CD4-positive, alpha-beta T cell treated with Interleukin-6 for 4 hours (primary cell): ENCODE measurements at regions not wholly inside any gene's neighbourhood (a gene's known extent, or its start where the extent isn't known, plus 50 kb on each side); places are given as distances from the start of the nearest gene placed in this dataset.

Source experiments
- DNase-seq: peaks from one replicate; pipeline ENCODE4 v3.0.0-alpha.2; 2020; ENCODE audit warnings: mixed read lengths

DNA sequence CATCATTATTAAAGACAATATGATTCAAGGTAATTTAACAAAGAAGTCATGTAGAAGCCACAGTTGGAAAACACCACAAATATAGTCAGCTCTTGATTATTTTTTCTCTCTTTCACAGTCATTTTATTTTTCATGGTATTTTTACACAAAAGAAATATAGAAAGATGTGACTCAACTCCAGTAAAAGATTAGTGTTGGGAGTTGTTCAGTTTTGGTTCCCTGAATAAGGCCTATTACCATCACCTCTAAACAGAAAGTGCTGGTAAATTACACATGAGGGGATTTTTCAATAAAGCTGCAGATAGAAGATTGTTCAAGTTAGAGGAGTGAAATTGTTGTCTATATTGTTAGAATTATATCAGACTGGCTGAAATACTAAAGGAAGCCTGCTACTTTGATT lies 107.0 kb downstream of the DDIT4L start:
- DNase-seq, result no peak

DNA sequence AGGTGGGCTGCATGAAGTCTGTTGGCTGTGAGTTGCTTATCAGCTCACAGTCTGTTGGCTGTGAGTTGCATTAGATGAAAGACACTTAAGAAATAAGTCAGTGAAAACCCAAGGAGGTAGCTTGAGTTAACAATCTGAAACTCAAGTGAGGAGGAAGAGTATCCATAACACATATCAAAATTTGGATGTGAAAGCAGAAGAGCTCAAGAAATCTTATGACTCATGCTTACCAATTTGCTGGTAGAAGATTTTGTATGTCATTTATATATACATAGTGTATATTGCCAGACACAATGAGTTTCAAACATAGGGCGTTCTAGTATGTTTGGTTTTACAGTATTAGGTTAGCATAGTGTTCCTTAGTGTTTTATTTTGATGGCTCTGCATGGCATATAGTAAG lies 107.4 kb downstream of the DDIT4L start:
- no peak for DNase-seq

DNA sequence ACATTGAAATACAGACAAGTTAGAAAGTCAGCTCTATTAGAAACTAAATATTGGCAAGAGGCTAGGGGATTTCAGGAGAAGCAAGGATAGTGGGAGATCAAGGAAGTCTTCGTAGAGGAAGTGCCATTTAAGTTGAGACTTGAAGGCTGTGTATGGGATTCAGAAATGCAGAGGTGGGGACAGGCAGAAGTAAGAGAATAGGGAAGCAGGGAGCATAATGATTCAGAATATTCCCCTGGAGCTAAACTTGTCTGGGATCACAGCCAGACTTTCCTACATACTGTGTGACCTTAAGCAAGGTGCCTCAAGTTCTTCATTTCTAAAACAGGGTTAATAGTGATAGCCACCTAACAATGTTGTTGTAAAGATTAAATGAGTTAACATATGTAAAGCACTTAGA lies 108.8 kb downstream of the DDIT4L start:
- DNase-seq, result no peak

DNA sequence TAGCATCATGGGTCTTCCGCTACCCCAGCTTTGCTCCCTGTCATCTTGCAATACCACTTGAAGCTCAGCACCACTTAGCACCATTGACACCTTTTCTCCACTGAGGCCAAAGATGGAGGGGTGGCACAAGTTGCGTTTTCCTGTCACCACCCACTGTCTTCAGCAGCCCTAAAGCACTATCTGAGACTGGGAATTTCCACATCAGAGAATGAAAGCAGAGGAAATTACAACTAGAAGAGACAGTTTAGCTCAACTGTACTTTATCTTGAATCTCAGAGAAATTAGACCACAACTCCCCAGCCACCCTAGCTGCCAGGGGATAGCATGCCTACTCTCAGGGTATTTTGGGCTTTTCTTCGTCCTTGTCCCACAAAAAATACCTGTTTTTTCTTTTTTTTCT lies 111.0 kb downstream of the DDIT4L start:
- no peak for DNase-seq

DNA sequence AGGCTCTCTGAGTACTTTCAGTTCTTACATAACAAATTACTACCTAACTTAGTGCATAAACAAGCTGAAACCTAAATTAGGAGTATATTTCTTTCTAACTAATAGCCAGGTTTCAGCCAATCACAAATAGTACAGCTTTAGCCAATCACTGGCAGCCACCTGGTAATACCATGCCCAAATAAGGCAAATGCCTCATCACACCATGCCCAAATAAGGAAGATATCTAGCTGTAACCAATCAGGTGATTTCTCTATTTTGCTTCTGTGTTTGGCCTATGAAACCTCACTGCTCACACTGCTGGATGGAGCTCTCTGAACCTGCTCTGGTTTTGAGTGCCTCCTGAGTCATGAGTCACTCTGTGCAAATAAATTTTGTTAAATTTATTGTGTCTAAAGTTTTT lies 113.5 kb downstream of the DDIT4L start:
- no peak for DNase-seq

DNA sequence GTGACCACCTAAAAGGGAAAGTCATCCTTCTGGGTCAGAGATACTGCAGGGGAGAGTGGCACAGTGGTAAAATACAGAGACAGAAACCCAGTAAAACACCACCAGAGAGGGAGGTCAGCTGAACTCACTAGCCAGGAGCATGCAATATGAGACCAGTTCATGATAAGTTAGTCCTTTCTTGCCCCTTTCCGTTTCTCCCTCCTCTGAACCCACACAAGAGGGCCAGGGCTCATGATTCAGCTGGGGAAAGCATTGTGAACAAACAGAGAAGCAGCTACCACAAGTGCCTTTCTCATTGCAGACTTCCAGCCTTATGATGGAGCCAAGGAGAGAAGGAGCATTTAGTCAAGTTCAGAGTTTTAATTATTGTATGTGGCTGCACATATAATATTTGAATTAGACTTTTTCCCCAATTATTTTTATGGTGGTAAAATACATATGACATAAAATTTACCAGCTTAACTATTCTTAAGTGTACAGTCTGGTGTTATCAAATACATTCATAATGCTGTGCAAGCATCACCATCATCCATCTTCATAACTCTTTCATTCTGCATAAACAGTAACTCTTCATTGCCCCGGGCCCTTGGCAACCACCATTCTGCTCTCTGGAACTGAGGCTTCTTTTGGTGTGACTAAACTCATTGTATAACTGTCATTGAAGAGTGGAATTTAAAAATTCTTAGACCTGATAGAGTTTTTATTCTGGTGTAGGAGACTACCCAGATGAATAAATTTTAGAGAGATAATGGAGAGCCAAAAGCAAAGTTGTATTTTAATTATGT lies 114.6 kb downstream of the DDIT4L start:
- DNase-seq, result no peak

DNA sequence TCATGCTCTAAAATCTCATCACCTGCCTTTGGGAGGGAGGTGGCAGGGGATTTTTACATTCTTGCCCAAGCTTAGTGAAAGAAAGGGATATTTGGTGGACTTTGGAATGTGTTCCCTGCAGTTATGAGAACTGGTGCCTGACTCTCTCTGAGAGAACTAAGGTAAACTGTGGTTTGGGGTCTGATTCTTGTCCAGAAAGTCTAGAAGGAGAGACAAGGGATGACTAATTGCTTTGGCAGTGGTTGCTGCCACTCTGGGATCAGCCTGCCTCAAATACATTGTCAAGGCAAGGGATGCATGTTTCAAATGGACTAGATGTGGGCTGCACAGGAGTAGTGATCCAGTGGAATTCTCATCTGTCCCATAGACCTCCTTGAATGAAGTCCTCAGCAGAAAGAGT lies 115.2 kb downstream of the DDIT4L start:
- no peak for DNase-seq

DNA sequence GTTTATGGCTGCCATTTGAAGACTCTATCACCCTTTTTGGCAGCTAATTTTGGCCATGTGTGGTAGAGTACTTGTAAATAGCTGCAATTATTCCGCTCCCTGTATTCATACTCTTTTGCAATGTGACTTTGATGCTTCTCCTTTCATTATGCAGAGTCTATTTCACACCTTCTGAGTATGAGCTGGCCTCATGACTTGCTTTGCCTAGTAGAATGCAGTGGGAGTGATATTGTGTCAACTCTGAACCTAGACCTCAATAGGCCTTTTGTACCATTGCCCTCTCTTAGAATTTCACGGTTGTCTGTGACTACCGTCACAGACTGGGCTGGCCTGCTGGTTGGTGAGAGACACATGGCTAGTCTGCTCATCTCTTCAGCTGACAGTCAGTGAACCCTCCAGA lies 118.8 kb downstream of the DDIT4L start:
- DNase-seq, result no peak

DNA sequence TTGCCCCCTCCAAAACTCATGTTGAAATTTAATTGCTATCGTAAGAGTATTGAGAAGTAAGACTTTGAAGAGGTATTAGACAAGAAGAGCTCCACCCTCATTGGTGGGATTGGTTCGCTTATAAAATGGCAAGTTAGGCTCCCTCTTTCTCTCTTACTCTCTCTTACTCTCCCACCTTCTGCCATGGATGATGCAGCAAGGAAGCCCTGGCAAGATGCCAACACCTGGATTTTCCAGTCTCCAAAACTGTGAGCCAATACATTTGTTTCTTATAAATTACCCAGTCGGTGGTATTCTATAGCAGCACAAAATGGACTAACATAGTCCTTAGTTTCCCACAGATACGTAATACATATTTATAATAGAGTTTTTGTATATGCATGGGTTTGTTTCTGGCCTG lies 119.4 kb downstream of the DDIT4L start:
- no peak for DNase-seq

DNA sequence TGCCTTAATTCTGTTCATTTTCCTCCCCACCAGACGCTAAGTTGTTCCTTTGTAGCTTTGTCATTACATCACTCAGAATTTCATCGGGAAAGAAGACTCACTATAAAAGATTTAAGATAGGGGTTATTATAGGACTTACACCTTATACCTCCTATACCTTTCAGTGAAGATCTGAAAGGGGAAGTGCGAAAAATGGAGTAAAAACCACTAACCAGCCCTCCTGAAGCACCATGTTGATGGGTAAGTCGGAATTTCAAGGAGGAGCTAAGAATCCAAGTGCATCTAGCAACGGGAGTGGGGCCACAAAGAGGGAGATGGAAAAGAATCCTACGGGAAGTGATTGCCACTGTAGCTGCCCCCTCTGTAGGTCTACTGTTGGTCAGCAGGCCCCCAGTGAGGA lies 119.1 kb upstream of the H2AZ1 start:
- DNase-seq, result no peak

DNA sequence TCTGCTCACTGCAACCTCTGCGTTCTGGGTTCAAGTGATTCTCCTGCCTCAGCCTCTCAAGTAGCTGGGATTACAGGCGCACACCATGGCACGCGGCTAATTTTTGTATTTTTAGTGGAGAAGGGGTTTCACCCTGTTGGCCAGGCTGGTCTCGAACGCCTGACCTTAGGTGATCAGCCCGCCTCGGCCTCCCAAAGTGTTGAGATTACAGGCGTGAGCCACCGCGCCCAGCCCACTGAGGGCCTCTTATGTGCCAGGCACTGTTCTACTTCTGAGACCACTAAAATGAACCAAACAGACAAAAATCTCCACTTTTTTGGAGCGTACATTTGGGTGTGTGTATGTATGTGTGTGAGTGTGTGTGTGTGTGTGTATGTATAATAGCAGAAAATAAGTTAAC lies 117.2 kb upstream of the H2AZ1 start:
- DNase-seq, result no peak

DNA sequence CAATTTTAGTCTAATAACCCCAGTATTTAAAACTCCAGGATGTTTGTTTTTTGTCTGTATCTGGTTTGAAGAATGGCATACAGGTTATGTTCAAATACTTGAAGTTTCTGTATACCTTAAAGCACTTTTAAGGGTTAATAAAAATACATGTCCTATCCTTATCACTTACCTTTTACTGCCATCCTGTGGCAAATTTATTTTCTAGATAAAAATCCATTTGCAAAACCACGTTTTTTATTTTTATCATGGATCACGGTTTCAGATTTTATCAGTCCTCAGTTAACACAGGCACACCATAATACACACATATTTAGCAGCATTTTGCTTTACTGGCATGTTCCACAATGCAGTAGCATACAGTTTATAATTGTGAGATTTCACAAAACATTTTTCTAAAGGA lies 113.3 kb upstream of the H2AZ1 start:
- DNase-seq, result no peak

DNA sequence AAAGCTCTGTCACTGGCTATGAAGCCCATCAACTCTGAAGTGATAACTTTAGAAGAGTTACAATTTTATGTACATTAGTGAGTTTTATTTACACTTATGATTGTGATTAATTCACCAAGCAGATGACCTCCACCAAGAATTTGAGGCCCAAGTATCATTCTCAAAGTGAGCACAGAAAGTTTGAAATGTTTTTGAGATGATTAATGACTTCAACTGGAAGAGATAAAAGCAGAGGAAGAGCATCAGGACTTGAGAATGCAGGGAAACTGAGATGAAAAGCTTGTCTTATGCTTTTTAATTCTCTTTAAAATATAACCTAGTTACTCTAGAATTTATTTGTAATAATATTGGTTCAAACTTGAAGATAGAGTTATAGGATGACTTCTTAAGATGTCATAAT lies 112.8 kb upstream of the H2AZ1 start:
- DNase-seq, result no peak

DNA sequence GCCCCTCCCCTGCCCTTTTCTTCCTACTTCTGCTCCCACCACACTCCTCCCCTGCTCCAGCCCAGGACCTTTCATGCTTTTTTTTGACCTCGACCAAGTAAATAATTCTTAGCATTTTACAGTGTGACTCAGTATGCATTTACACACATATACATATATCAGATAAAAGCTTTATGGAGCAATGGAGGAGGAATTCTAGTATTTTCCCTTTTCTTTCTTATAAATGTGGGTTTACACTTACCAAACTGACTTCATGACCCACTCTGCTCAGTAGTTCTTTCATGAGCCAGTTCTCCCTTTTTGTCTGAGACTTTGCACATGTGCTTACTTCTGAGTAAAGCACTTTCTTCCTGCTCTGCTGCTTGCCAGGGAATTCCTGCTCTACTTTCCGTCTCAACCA lies 111.8 kb upstream of the H2AZ1 start:
- DNase-seq, result no peak

DNA sequence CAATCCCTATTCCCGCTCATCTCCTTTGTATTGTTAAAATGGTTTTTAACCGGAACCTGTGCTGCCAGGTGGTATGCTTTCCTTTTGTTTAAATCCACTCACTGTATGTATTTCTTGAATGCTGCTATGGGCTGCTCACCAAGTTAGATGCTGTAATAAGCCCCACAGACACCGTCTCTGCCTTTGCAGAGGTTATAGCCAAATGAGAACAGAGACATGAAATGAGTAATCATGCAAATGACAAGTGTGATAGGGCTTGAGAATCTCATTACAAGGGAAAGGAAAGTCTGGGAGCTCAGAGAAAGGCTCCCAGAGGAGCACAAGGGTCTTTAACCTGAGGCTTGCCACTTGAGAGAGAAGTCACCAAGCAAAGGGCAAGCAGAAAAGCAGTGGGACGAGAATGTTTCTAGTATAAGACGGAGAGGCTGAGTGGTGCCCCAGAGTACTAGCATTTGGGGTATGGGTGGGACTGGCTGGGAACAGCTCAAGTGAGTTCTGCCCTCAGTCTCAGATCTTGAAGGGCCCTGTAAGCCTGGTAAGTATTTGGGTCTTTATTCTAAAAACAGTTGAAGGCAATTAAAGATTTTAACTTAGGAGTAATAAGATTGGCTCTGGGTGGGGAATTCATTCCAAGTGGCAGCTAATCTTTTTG lies 110.8 kb upstream of the H2AZ1 start:
- no peak for DNase-seq

DNA sequence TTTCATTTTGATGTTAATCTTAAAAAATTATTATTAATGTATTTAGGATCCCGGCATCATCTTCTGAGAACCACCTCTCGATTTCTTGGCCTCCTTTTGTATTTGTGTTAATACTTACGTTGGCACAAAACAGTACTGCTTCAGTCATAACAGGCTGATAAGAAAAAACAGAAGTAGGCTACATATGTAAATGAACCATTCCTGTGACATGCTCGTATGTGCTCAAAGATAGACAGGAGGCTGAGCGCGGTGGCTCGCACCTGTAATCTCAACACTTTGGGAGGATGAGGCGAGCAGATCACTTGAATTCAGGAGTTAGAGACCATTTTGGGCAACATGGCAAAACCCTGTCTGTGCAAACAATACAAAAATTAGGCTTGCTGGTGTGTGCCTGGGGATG lies 109.4 kb upstream of the H2AZ1 start:
- DNase-seq, result no peak

DNA sequence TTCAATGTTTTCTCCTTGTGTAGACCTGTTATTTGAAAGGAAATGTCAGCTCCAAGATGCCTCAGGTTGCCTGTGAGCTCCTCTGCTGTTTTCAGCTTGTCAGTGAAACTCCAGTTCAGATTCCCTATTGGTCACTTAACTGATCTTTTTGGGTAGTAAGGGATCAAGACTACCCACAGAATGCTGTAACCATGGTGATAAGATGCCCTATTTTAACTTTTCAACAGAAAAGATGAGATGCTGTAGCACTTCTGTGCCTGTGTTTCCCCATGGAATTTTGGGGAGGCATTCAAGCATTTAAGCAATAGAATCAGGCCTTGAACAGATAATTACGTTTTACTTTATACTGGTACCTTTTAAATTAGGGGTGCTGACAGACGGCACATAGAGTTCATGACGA lies 106.6 kb upstream of the H2AZ1 start:
- no peak for DNase-seq

DNA sequence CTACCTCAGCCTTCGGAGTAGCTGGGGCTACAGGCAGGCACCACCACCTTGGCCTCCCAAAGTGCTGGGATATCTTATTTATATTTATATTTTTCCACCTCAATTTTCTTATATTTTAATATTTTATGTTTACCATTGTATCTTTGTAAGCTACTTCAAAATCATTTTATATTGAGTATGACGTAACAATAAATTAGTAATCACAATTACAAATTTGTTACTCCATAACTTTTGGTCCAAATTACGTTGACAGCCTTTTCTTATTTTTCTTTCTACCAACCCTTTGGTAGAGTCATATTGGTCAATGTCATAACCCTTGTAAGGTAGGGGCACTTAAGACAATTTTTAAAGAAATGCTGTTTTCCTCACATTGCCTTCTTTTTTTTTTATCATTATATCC lies 104.0 kb upstream of the H2AZ1 start:
- DNase-seq, result no peak

DNA sequence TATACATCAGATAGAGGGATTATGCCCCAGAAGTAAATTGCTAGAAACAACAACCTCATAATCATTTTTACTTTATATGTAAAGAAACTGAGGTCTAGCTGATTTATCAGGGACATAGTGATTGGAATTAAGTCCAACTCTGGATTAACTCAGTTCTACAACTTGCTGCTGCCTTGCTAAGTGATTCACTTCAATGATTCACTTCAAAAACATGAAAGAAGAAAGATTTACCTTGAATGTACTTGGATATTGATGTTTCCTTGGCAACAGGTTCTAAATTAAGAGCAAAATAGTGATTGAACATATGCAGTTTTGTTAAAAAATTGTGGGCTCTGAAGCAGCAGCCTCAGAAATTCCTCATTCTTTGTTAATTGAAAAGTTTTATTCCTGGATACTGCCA lies 99.8 kb upstream of the H2AZ1 start:
- DNase-seq, result no peak

DNA sequence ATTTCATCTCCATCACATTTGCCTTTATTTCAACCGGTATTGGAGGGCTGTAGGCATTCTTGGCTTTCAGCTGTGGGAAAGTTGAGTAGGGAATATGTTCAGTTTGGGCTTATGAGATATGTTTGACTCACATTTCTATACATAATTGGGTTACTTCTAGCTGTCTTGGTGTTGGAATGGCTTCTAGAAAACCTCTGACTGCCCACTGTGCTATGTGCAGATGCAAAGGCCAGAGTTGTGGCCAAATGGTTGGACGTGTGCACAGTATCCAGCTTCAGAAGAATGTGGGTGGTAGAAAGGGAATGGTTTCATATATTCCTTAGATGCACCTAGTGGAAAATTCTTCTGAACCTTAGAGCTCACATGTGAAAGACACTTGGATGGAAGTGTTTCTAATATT lies 92.6 kb upstream of the H2AZ1 start:
- no peak for DNase-seq

DNA sequence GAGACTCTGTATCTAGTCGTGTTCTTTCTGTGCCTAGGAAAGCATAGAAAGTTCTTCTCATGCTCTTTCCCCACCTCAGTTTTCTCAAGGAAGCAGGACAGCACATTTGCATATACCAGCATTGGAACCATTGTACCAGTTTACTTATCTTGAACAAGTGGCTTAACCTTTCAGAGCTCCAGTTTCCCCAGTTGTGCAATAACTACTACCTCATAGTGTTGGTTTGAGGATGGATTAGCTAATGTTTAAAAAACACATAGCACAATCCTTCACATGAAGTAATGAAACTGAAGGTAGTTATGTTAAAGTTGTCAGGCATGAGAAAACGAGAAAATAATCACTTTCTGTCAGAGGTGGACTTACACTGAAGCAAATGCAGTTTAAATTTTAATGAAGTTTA lies 92.2 kb upstream of the H2AZ1 start:
- DNase-seq, result no peak

DNA sequence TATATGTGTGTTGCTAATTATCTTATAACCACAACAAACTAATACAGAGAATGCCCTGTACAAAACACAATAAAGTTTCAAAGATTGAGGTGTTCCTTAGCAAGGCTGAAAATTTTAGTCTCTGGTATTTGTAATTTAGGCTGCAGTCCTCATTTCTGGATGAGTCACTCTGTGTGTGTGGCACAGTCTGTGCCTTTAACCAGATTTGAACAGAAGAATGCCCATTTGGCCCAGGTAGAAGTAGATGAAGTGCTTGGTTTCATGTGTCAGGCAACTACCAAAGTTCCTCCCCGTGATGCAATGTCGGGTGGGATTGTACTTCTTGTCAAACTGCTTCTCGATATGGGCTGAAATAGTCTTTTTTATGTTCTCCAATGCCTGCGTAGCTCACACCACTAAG lies 91.6 kb upstream of the H2AZ1 start:
- DNase-seq, result no peak

DNA sequence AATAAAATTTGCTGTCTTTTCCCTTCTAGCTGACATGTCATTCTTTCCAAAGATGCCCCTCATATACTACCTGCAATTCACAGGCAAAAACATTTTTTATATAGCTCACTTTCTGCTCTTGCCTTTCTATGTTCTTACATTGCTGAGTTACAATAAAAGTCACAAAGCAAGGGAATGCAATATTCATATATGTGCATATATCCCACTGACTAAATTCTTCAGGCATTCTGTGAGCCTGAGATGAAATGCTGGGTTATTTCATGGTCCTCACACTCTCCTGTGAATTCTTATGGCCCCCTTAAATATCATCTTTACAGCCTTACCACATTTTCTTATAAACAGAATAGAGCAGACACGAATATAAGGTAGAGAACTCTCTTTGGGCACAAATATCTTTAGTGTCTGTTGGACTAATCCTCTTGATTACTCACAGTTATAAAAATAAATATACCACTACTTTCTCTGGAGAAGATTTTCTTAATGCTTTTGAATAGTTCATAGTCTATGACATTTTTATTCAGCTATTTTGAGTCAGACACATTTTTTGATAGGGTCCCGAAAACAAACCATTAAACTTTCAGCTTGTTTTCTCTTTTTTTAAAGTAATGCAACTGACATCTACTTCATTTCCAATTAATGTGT lies 84.1 kb upstream of the H2AZ1 start:
- DNase-seq, result no peak

DNA sequence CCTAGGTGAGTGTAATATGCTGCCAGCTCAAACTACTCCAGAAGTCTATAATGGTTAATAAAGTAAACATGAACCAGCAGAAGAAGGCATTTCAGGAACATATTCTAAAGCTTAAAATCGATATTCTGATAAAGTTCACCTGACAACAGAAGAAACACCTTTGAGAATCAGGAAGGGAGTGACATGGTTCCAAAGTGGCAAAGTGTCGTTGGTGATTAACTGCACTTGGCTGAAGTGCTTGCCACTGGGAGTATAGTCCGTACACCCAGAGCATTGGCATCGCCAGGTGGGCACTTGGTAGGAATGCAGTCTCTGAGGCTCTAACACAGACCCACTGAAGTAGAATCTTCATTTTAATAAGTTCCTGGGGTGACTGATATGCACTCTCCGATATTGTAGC lies 76.0 kb upstream of the H2AZ1 start:
- DNase-seq, result no peak

DNA sequence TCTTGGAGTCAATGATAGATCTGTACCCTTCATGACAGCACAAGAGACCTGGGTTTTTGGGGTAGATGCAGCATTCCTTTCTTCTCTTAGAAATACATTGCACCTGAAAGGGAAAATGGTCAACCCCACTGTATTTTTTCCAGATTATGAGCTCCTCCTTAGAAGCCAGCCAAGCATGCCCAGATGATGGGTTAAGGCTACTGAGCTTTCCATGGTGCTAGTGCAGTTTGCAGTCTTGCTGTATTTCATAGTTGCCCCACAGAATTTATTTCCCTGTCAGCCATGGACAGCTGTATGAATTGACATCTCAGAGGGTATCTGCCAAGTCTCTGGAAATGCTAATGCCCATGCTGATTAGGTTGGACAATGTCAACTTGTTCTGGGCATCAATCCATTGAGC lies 73.7 kb upstream of the H2AZ1 start:
- DNase-seq, result no peak
